ENCODE measurements at regions not wholly inside any gene's neighbourhood (a gene's known extent, or its start where the extent isn't known, plus 50 kb on each side); places are given as distances from the start of the nearest gene placed in this dataset.
"Not testable (repeated sequence)": the region's sequence is repeated elsewhere in the genome, so short reads cannot be mapped to it uniquely, and the experiment has no call there.

GRCh38 chr4:8952791-8953190 is 81.2 kb upstream of the HMX1 start:
- H3K27ac ChIP-seq (ENCODE audit: extremely low read depth, low read depth, low read length); H3K36me3 ChIP-seq (ENCODE audit: control insufficient read depth in 2 of 2, insufficient read depth in 1 of 2, low read length in 2 of 2); CTCF ChIA-PET; H3K4me1 ChIP-seq (ENCODE audit: control insufficient read depth, insufficient read depth, low read length); POLR2A ChIA-PET; H3K9me3 ChIP-seq (ENCODE audit: control insufficient read depth, insufficient read depth, low read depth, low read length); H3K4me3 ChIP-seq (ENCODE audit: low read depth, low read length): not testable (repeated sequence)

GRCh38 chr4:8952109-8952508 is 80.5 kb upstream of the HMX1 start:
- POLR2A ChIA-PET; H3K9me3 ChIP-seq (ENCODE audit: control insufficient read depth, insufficient read depth, low read depth, low read length); H3K27ac ChIP-seq (ENCODE audit: extremely low read depth, low read depth, low read length); H3K36me3 ChIP-seq (ENCODE audit: control insufficient read depth in 2 of 2, insufficient read depth in 1 of 2, low read length in 2 of 2); CTCF ChIA-PET; H3K4me1 ChIP-seq (ENCODE audit: control insufficient read depth, insufficient read depth, low read length); H3K4me3 ChIP-seq (ENCODE audit: low read depth, low read length): not testable (repeated sequence)

- H3K36me3 ChIP-seq (ENCODE audit: control insufficient read depth in 2 of 2, insufficient read depth in 1 of 2, low read length in 2 of 2); POLR2A ChIA-PET; H3K9me3 ChIP-seq (ENCODE audit: control insufficient read depth, insufficient read depth, low read depth, low read length); H3K4me1 ChIP-seq (ENCODE audit: control insufficient read depth, insufficient read depth, low read length); H3K4me3 ChIP-seq (ENCODE audit: low read depth, low read length); CTCF ChIA-PET; H3K27ac ChIP-seq (ENCODE audit: extremely low read depth, low read depth, low read length): not testable (repeated sequence)
Measured at GRCh38 chr4:8945506-8945905, 73.9 kb upstream of the HMX1 start.

- H3K4me1 ChIP-seq (ENCODE audit: control insufficient read depth, insufficient read depth, low read length); POLR2A ChIA-PET; H3K9me3 ChIP-seq (ENCODE audit: control insufficient read depth, insufficient read depth, low read depth, low read length); H3K4me3 ChIP-seq (ENCODE audit: low read depth, low read length); H3K27ac ChIP-seq (ENCODE audit: extremely low read depth, low read depth, low read length); H3K36me3 ChIP-seq (ENCODE audit: control insufficient read depth in 2 of 2, insufficient read depth in 1 of 2, low read length in 2 of 2): not testable (repeated sequence)
- CTCF ChIA-PET: interaction anchor here (0.7 kb wide), 1 partner anchor 177 kb away, joined by 3 read pairs; no protein-coding TSS in a partner anchor
Measured at GRCh38 chr4:8943367-8943766, 71.7 kb upstream of the HMX1 start.

- H3K27ac ChIP-seq (ENCODE audit: extremely low read depth, low read depth, low read length); H3K9me3 ChIP-seq (ENCODE audit: control insufficient read depth, insufficient read depth, low read depth, low read length); H3K4me3 ChIP-seq (ENCODE audit: low read depth, low read length); H3K4me1 ChIP-seq (ENCODE audit: control insufficient read depth, insufficient read depth, low read length); H3K36me3 ChIP-seq (ENCODE audit: control insufficient read depth in 2 of 2, insufficient read depth in 1 of 2, low read length in 2 of 2); POLR2A ChIA-PET: not testable (repeated sequence)
- CTCF ChIA-PET: interaction anchor here (0.9 kb wide), 1 partner anchor 181 kb away, joined by 3 read pairs; no protein-coding TSS in a partner anchor
Measured at GRCh38 chr4:8942088-8942487, 70.4 kb upstream of the HMX1 start.

- H3K4me1 ChIP-seq (ENCODE audit: control insufficient read depth, insufficient read depth, low read length); CTCF ChIA-PET; H3K36me3 ChIP-seq (ENCODE audit: control insufficient read depth in 2 of 2, insufficient read depth in 1 of 2, low read length in 2 of 2); H3K9me3 ChIP-seq (ENCODE audit: control insufficient read depth, insufficient read depth, low read depth, low read length); H3K4me3 ChIP-seq (ENCODE audit: low read depth, low read length); H3K27ac ChIP-seq (ENCODE audit: extremely low read depth, low read depth, low read length); POLR2A ChIA-PET: not testable (repeated sequence)
Measured at GRCh38 chr4:8941492-8941805, 69.8 kb upstream of the HMX1 start.

GRCh38 chr4:8940792-8941491 is 69.3 kb upstream of the HMX1 start:
- no peaks in the 10 kb centered on the region for H3K36me3 ChIP-seq (ENCODE audit: control insufficient read depth in 2 of 2, insufficient read depth in 1 of 2, low read length in 2 of 2)
- H3K27ac ChIP-seq (ENCODE audit: extremely low read depth, low read depth, low read length): no peak overlapping the region
- ChIA-PET POLR2A (no interaction called here), CTCF (interaction anchor here (0.6 kb wide), 1 partner anchor 17 kb away, joined by 3 read pairs; no protein-coding TSS in a partner anchor)
- no peaks in the 10 kb centered on the region for H3K4me1 ChIP-seq (ENCODE audit: control insufficient read depth, insufficient read depth, low read length)
- H3K4me3 ChIP-seq (ENCODE audit: low read depth, low read length): no peak overlapping the region
- no peaks in the 10 kb centered on the region for H3K9me3 ChIP-seq (ENCODE audit: control insufficient read depth, insufficient read depth, low read depth, low read length)
- peak; percentile 36; the same call in 1 of the 2 replicates for TF ChIP-seq GLIS1 (tag by site-specific recombination; IDR thresholded peaks at IDR 0.05)
- no peak for TF ChIP-seq ZNF433 (tag by site-specific recombination; IDR thresholded peaks at IDR 0.05; ENCODE audit: low read depth)
- 0 out of 2 replicates have a peak, but pooled peaks have one; percentile 15 for TF ChIP-seq CTCF (tag by site-specific recombination; IDR thresholded peaks at IDR 0.05)
- peak; percentile 73 for TF ChIP-seq ZNF654 (tag by site-specific recombination; IDR thresholded peaks at IDR 0.05; ENCODE audit: low read depth)
